Stimulated activated effector memory CD8-positive, alpha-beta T cell treated with anti-CD3 and anti-CD28 coated beads, Interleukin-12 subunit alpha, Interleukin-12 subunit beta, amount 100 ng/mL, for 72 hours (primary cell): ENCODE measurements at regions not wholly inside any gene's neighbourhood (a gene's known extent, or its start where the extent isn't known, plus 50 kb on each side); places are given as distances from the start of the nearest gene placed in this dataset.
A peak's percentile ranks its signal among the peaks of the same experiment; 100 is the strongest.

Source experiments
- ATAC-seq: fragments of 150-1000 bp; cut with Tn5 transposase; 2 replicates; pipeline ENCODE4 v1.10.0; 2021
- DNase-seq, 2 donors: peaks; one replicate each; pipeline ENCODE4 v3.0.0; 2021 to 2022; ENCODE audit warnings: low spot score in 2 of 2
- H3K27ac Mint-ChIP-seq: one replicate; pipeline ENCODE4 v1.8.0; 2022; ENCODE audit warnings: mild to moderate bottlenecking, mixed read lengths
- H3K36me3 Mint-ChIP-seq: one replicate; pipeline ENCODE4 v1.8.0; 2022; ENCODE audit warnings: mild to moderate bottlenecking, mixed read lengths
- H3K4me1 Mint-ChIP-seq: one replicate; pipeline ENCODE4 v1.8.0; 2022; ENCODE audit warnings: mixed read lengths
- H3K4me3 Mint-ChIP-seq: one replicate; pipeline ENCODE4 v1.8.0; 2022; ENCODE audit warnings: mild to moderate bottlenecking, mixed read lengths
- H3K9me3 Mint-ChIP-seq: one replicate; pipeline ENCODE4 v1.8.0; 2022; ENCODE audit warnings: mixed read lengths

DNA sequence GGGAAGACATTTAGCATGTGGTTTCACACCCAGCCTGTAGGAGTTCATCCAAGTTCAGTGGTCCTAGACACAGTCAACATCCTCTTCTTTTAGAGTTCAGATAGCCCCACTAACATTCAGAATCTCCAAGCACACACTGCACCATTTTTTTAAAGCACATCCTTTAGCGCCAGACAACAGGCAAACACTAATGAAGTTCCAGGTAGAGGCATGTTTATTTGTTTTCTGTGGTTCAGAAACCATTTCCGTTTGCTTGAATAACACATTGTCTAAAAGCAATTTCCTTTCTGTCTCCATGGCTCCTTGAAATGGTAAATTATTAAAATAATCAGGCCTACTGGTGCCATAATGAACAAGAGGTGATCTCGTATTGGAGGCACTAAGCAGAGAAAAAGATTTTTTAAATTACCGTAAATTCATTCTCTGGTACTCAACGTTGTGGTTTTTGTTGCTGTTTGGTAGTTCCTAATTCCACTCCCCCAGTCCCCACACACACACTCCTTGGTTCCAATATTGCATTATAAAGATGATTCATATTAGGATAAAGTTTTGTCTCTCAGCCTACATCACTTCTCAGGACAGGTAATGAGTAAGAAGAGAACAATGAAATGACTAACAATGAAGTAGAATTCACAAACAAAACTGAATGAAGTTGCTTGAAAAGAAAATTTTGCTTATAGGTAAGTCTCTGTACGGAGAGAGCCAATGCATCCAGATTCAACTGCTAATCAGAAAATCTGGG, 153.1 kb downstream of the PCSK1 start:
- peak; percentile 96 for ATAC-seq
- H3K36me3 Mint-ChIP-seq: no peaks in the 10 kb centered on the region
- peaks cover 27% of the 10 kb centered on the region for H3K4me1 Mint-ChIP-seq
- peak overlapping the region; percentile 25 for H3K4me3 Mint-ChIP-seq
- peak overlapping the region; percentile 84 for H3K27ac Mint-ChIP-seq
- no peaks in the 10 kb centered on the region for H3K9me3 Mint-ChIP-seq
- DNase-seq: no peak

DNA sequence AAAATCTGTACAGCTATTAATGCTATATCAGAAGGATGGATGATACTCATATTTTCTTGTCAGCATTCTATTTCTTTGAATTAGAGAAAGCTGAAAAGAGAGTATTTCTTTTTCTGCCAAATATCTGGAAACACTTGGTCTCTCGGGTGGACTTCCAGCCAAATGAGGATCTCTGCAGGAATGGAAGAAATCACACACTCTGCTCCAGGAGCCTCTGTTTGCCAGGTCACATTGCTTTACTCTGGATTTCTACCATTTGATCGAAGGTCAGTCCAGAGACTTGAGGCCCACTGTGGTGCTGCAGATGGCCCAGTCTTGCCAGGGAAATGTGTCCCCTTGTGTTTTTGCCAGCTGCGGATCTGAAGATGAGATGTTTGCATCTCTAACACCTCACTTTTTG, 154.1 kb downstream of the PCSK1 start:
- H3K27ac Mint-ChIP-seq: no peak overlapping the region
- H3K4me3 Mint-ChIP-seq: no peak overlapping the region
- H3K4me1 Mint-ChIP-seq: peaks cover 27% of the 10 kb centered on the region
- DNase-seq (no peak), ATAC-seq (no peak)
- H3K36me3 Mint-ChIP-seq: no peaks in the 10 kb centered on the region
- H3K9me3 Mint-ChIP-seq: no peaks in the 10 kb centered on the region

DNA sequence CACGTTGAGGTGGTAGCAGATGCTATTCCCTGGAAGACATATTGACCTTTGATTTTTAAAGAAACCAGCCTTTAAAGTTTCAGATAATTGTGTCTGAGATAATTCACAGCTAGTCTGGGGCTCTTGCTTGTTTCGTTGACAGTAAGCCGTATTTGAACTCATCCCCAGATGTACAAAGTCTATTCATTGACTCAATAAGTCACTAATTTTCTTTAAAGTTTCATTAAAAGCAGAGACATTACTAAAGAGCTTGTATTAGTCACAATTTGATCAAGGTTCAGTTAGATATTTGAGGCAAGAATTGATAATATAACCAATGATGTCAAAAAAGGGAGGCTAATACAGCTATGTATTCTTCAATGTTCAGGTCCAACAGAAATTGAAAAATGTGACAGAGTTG, 158.0 kb downstream of the PCSK1 start:
- ATAC-seq: no peak
- H3K27ac Mint-ChIP-seq: no peak overlapping the region

DNA sequence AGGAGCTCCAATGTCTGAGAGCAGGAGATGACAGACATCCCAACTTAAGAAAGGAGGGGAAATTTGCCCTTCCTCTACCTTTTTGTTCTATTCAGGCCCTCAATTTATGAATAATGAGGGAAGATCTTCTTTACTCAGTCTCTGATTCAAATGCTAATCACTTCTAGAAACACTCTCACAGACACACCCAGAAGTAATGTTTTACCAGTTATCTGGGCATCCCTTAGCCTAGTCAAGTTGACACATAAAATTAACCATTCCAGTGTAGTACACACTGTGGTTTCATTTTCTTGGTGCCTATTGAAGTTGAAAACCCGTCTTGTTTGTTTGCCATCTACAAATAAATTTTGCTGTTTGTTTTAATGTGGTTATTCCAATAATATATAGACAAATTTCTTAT, 167.6 kb downstream of the PCSK1 start:
- no peaks in the 10 kb centered on the region for H3K36me3 Mint-ChIP-seq
- H3K27ac Mint-ChIP-seq: no peak overlapping the region
- ATAC-seq: no peak
- no peaks in the 10 kb centered on the region for H3K4me1 Mint-ChIP-seq
- no peak for DNase-seq
- no peak overlapping the region for H3K4me3 Mint-ChIP-seq
- peaks cover 14% of the 10 kb centered on the region for H3K9me3 Mint-ChIP-seq

More for the DNA sequence above, 158.0 kb downstream of the PCSK1 start:
- DNase-seq: no peak
- Mint-ChIP-seq H3K9me3 (no peaks in the 10 kb centered on the region), H3K4me3 (no peak overlapping the region), H3K4me1 (peaks cover 11% of the 10 kb centered on the region), H3K36me3 (no peaks in the 10 kb centered on the region)

DNA sequence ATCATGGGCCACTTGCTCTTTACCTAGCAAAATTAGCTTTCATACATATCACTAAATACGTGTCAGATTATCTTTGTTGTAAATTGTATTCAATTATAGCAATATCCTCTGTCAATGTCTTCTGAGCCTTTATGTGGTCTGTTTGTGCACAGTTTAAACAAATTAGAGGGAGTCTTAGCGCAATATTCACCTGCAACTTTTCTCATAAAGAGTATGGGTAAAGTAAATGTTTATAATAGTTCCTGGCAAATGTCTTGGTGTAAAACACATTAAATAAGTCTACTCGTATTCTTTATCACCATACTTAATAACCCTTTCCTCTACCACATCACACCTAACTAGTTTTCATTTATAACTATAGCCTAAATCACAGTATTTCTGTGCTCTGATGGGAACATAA, 169.0 kb downstream of the PCSK1 start:
- Mint-ChIP-seq H3K36me3 (no peaks in the 10 kb centered on the region), H3K4me3 (no peak overlapping the region), H3K9me3 (peaks cover 14% of the 10 kb centered on the region), H3K4me1 (no peaks in the 10 kb centered on the region), H3K27ac (no peak overlapping the region)
- no peak for DNase-seq
- no peak for ATAC-seq

DNA sequence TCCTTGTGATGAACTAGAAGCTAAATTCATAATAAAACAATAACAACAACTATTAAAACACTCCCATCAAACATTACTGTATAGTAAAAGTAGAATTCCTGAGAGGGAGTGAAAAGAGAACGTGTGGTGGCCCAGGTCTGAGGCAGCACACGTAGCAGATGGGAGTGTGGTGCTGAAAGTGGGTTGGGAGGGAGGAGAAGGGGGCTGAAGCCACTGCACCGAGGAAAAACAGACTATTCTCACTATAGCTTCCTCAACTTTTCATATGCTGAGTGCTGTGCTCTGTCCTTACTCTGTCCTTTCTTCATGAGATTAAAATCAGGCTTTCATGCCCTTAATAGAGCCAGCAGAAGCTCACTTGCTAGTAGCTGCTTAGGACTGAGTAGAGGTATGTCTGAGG, 170.9 kb downstream of the PCSK1 start:
- Mint-ChIP-seq H3K4me1 (no peaks in the 10 kb centered on the region), H3K27ac (no peak overlapping the region), H3K9me3 (peaks cover 9% of the 10 kb centered on the region), H3K4me3 (no peak overlapping the region), H3K36me3 (no peaks in the 10 kb centered on the region)
- ATAC-seq: no peak
- DNase-seq: no peak

DNA sequence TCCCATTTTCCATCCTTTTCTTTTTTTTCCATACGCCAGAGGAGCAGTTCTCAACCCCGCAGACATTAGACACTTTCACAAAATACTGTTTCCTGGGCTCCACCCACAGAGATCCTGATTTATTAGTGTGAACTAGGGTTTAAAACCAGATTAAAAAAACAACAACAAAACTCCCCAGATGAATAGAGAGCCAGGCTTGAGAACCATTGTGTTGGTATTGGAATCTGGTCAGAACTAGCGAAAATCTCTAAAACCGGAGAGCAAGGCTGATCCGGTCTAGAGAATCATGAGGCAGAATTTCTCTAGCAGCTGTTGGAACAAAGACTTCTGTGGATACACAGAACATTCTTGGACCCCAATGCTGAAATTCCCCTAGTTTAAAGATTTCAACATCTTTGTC, 173.0 kb downstream of the PCSK1 start:
- ATAC-seq (no peak), DNase-seq (no peak)
- H3K27ac Mint-ChIP-seq: no peak overlapping the region
- H3K9me3 Mint-ChIP-seq: no peaks in the 10 kb centered on the region
- no peaks in the 10 kb centered on the region for H3K36me3 Mint-ChIP-seq
- no peaks in the 10 kb centered on the region for H3K4me1 Mint-ChIP-seq
- H3K4me3 Mint-ChIP-seq: no peak overlapping the region

DNA sequence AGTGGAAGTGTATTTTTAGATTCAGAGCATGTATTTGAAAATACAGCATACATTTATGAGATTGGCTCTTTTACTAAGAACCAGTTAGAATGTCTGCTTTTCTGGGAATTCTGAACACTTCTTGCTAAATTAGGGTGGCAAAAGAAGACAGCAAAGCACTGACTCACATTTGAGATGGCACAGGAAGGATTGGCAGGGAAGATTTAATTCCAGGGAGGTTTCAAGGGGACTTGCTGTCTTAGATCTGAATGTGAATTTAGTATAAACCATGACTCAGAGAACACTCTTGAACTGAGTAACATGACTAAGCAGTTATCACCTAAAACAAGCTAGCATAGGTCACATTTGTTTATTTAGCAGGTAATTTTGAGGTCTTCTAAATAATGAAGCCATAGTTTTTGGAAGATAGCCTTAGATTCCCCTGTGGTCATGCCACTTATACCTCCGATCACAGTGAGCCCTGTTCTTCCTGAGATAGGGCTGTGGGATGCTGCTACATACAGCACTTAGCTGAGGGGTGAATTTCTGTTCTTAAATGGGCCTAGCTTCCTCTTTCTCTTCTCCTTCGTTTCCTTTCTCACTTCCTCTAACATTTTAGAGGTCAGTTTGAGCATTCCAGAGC, 173.8 kb downstream of the PCSK1 start:
- Mint-ChIP-seq H3K9me3 (no peaks in the 10 kb centered on the region), H3K4me1 (no peaks in the 10 kb centered on the region), H3K4me3 (no peak overlapping the region), H3K36me3 (no peaks in the 10 kb centered on the region), H3K27ac (no peak overlapping the region)
- ATAC-seq (no peak), DNase-seq (no peak)

DNA sequence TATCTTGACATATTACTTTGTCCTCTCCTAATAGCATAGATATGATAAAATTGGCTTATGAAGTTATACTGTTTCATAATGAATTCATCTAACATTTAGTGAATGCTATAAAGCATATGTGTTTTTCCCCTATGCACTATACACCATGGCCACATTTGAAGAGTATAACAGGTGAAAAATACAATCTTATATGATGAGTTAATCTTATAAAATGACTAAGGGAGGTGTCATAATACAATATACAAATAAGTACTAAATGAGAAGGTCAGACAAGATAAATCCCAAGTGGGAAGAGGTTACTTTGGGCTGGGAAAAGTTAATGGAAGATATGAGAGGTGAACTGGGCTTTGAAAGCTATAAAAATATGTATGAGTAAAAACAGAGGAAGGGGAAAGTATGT, 174.4 kb downstream of the PCSK1 start:
- Mint-ChIP-seq H3K4me1 (no peaks in the 10 kb centered on the region), H3K27ac (no peak overlapping the region), H3K9me3 (no peaks in the 10 kb centered on the region), H3K36me3 (no peaks in the 10 kb centered on the region), H3K4me3 (no peak overlapping the region)
- ATAC-seq: no peak
- DNase-seq: no peak

DNA sequence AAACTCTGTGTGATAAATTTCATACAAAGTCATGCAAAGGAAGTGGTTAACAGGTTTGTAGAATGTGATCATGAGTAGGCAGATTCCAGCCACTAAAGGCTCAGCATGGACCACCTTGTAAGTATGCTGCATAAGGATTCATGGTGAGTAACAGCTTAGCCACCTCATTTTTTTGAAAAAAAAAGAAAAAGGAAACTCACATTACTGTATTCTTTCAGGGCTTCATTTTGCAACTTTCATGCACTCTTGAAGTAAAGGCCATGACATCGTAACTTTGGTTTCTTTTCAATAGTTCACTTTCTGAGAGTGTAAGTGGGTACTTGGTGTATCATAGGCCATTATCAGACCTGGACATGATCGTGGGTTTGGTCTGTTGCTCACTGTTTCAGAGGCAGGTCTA, 175.1 kb downstream of the PCSK1 start:
- ATAC-seq: peak; percentile 91

DNA sequence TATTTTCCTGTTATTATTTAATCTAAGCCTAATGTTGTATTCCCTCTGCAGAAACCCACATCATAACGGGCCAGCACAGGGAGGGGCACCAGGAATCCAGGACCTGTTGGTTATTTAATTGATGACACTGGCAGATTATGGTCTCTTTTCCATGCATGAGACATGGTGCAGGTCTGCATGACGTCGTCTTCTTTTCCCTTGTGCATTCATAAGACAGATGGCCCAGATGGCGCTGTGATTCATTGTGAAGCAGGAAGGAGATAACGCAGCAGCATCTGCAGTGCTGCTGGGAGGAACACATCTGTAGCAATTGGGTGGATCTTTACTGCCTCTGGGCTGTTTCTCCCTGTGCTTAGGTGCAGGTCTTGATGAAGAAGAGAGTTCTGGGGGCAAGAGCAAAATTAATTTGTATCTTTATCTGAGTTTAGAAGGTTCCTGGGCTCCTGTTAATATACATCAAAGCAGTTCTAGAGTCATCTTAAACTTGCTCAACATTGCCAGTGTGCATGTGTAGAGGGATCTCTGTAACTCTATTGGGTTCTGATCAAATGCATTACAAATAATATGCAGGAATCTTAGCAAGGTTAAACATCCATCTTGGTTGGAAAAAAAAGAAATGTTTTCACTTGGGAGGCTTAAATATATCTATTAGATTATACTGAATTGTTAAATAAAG, 176.1 kb downstream of the PCSK1 start:
- Mint-ChIP-seq H3K9me3 (no peaks in the 10 kb centered on the region), H3K4me1 (no peaks in the 10 kb centered on the region), H3K27ac (no peak overlapping the region), H3K4me3 (no peak overlapping the region), H3K36me3 (no peaks in the 10 kb centered on the region)
- no peak for DNase-seq
- peak; percentile 29 for ATAC-seq

More for the DNA sequence above, 175.1 kb downstream of the PCSK1 start:
- DNase-seq: no peak
- Mint-ChIP-seq H3K4me3 (no peak overlapping the region), H3K4me1 (no peaks in the 10 kb centered on the region), H3K9me3 (no peaks in the 10 kb centered on the region), H3K27ac (no peak overlapping the region), H3K36me3 (no peaks in the 10 kb centered on the region)

DNA sequence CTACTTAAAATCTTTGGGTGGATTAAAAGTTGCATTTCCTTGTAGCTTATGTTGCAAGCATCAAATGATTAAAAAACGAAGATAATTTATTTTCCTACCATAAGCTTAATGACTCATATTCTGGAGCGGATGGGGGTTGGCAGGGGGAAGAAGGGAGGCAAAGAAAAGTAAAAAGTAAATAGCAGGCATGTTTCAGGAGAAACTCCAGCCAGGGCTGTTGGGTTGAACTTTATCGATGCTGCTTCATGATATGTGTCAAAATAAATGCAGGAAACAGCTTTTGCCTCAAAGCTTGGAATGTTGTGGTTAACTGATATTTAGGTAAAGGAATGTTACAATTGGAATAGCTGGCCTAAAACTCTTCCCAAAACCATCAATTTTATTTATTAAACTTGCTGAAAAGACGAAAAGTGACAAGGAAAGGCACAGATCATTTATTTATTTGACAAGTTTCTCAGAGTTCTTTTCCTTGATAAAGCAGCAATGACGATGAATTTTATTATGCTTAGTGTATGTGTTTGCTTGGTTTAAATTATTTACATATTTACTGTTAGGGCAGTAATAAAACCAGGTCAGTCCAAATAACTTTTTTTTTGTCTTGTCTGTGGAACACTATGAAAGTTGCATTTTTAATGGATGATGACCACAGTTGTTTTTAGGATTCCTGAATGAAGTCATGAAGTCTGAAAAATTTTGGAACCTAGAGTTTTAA, 177.9 kb downstream of the PCSK1 start:
- DNase-seq (no peak), ATAC-seq (no peak)
- Mint-ChIP-seq H3K36me3 (no peaks in the 10 kb centered on the region), H3K9me3 (no peaks in the 10 kb centered on the region), H3K4me1 (no peaks in the 10 kb centered on the region), H3K27ac (no peak overlapping the region), H3K4me3 (no peak overlapping the region)

DNA sequence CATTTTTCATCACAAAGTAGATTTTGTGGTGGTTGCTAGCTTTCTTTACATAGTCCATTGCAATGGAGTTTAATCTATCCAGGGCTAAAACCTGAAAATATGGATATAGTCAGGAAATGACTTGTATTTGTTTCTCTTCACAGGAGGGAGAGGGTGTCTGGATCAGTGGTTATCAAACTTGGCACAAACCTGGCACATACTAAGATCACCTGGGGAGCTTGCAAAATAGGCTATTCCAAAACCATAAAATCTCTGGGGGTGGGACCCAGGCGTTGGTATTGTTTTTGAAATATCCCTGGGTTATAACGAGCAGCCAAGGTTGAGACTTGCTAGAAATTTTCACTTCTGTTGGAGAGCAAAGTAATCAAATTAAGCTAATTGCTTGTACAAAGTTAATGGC, 179.9 kb downstream of the PCSK1 start:
- no peaks in the 10 kb centered on the region for H3K9me3 Mint-ChIP-seq
- no peak for ATAC-seq
- no peaks in the 10 kb centered on the region for H3K36me3 Mint-ChIP-seq
- no peak overlapping the region for H3K27ac Mint-ChIP-seq
- H3K4me3 Mint-ChIP-seq: no peak overlapping the region
- DNase-seq: no peak
- no peaks in the 10 kb centered on the region for H3K4me1 Mint-ChIP-seq

DNA sequence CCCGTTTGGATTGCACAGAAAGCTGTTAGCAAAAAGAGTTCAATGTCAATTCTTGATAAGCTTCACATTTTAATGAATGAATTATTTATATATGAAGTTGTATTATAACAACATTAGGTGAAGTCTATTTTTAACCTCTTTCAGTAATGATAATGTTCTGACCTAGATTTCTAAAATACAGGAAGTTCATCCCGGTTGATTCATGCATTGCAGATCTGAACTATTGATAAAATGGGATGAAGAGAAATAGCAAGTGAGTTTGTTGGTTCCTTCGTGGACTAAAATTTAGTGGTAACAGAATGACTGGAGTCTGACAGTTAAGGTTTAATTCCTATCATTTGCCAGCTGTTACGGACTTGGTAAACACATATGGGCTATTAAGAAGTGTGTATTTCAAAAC, 180.5 kb downstream of the PCSK1 start:
- H3K4me3 Mint-ChIP-seq: no peak overlapping the region
- DNase-seq (no peak), ATAC-seq (no peak)
- no peaks in the 10 kb centered on the region for H3K36me3 Mint-ChIP-seq
- H3K27ac Mint-ChIP-seq: no peak overlapping the region
- no peaks in the 10 kb centered on the region for H3K4me1 Mint-ChIP-seq
- H3K9me3 Mint-ChIP-seq: no peaks in the 10 kb centered on the region

DNA sequence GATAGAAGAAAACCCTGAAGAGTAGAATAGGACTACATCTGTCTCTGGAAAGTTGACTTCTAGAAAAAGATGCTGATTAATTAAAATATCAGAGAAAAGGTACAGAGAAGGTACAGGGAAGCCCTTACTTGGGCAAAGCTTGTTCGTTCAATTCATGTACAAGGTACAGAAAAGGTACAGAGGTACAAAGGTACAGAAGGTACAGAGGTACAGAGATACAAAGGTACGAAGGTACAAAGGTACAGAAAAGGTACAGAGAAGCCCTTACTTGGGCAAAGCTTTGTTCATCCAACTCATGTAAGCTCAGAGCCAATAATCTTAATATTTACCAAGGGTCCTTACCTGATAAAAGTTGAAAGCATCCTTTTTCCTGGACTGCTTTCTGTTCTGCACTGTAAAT, 182.3 kb downstream of the PCSK1 start:
- no peaks in the 10 kb centered on the region for H3K4me1 Mint-ChIP-seq
- ATAC-seq (no peak), DNase-seq (no peak)
- no peak overlapping the region for H3K4me3 Mint-ChIP-seq
- H3K27ac Mint-ChIP-seq: no peak overlapping the region
- no peaks in the 10 kb centered on the region for H3K9me3 Mint-ChIP-seq
- no peaks in the 10 kb centered on the region for H3K36me3 Mint-ChIP-seq
